NT2/D1 (cell line): ENCODE measurements at regions not wholly inside any gene's neighbourhood (a gene's known extent, or its start where the extent isn't known, plus 50 kb on each side); places are given as distances from the start of the nearest gene placed in this dataset.

ENCODE experiments used
- SUZ12 ChIP-seq: IDR thresholded peaks from 2 replicates; pipeline ENCODE4 v1.6.1; 2011; ENCODE audit not compliant: insufficient read length, insufficient read depth; ENCODE audit errors: extremely low read depth
- YY1 ChIP-seq: IDR thresholded peaks from 2 replicates; pipeline ENCODE4 v1.6.1; 2011; ENCODE audit not compliant: insufficient read length, insufficient read depth

GRCh38 chr2:34070196-34070595 lies 471.1 kb upstream of the FAM98A start:
- TF ChIP-seq YY1 (no peak), SUZ12 (no peak)
